K562 (cell line): ENCODE measurements at regions not wholly inside any gene's neighbourhood (a gene's known extent, or its start where the extent isn't known, plus 50 kb on each side); places are given as distances from the start of the nearest gene placed in this dataset.

ENCODE experiments used
- ATAC-seq: fragments of 200-7000 bp; cut with Tn5 transposase; 3 replicates; pipeline ENCODE4 v1.9.1; 2020; ENCODE audit warnings: moderate library complexity
- BruUV-seq: library from RNA; stranded (reverse); fragments of 400-500 nt; replicated peaks from 2 replicates; lab custom pipeline; 2021; lab: Mats Ljungman, UMichigan
- CTCF ChIA-PET: fragments of 300-600 bp; formaldehyde crosslinking; extraction: SDS; loops from one replicate; lab custom pipeline; 2021; ENCODE audit warnings: low intra/inter-chr PET ratio; lab: Yijun Ruan, JAX
- POLR2A ChIA-PET: fragments of 300-600, 350-650 bp; sonication (Branson Sonifier 250); formaldehyde crosslinking; extraction: SDS; loops from one replicate; lab custom pipeline; 2021; ENCODE audit warnings: antibody characterized with exemption, inconsistent platforms; lab: Yijun Ruan, JAX
- DNase-seq, 4 experiments: peaks; one replicate each; pipeline versions ENCODE4 v3.0.0 to v3.0.0-alpha.2; 2011 to 2018; ENCODE audit warnings: low spot score in 3 of 4, mixed read lengths in 3 of 4; ENCODE audit errors: extremely low read depth in 1 of 4
- FAIRE-seq: peaks from 2 replicates; lab custom pipeline; 2011; peaks lifted over from hg19 to GRCh38; lab: Jason Lieb, UNC
- H2AFZ ChIP-seq: 2 replicates; pipeline ENCODE4 v1.6.0; 2011; ENCODE audit warnings: low read depth, low read length, control low read depth, inconsistent platforms
- H3K27ac ChIP-seq: fragments of 200-600 bp; 3 replicates; pipeline ENCODE4 v1.8.0; 2011; ENCODE audit warnings: low read depth, mild to moderate bottlenecking, control low read depth, inconsistent platforms, low read length, moderate library complexity, mixed read lengths; ENCODE audit errors: extremely low read depth
- H3K27me3 ChIP-seq, 2 experiments: fragments of 300-600 bp in 1 of 2; 2 replicates in 1 of 2; 3 replicates in 1 of 2; pipeline versions ENCODE4 v1.6.0 to v1.8.0; 2011; ENCODE audit warnings: inconsistent platforms in 2 of 2, low read length in 2 of 2, mild to moderate bottlenecking in 1 of 2, mixed read lengths in 1 of 2, moderate library complexity in 1 of 2; ENCODE audit not compliant: control insufficient read depth in 2 of 2, insufficient read depth in 2 of 2
- H3K36me3 ChIP-seq: fragments of 300-600 bp; 3 replicates; pipeline ENCODE4 v1.8.0; 2011; ENCODE audit warnings: mild to moderate bottlenecking, low read length, inconsistent platforms; ENCODE audit not compliant: control insufficient read depth, insufficient read depth
- H3K4me1 ChIP-seq, 2 experiments: fragments of 200-600 bp in 1 of 2; replicated peaks in 1 of 2; 2 replicates in 1 of 2; 3 replicates in 1 of 2; pipeline versions ENCODE4 v1.5.1 to v1.8.0; 2011; ENCODE audit warnings: inconsistent platforms in 2 of 2, low read length in 2 of 2, mild to moderate bottlenecking in 1 of 2, mixed read lengths in 1 of 2, moderate library complexity in 1 of 2; ENCODE audit not compliant: control insufficient read depth in 2 of 2, insufficient read depth in 2 of 2
- H3K4me2 ChIP-seq: 2 replicates; pipeline ENCODE4 v1.6.1; 2011; ENCODE audit warnings: low read length, control low read depth, inconsistent platforms, mixed read lengths; ENCODE audit not compliant: insufficient read depth
- H3K4me3 ChIP-seq: fragments of 200-600 bp; sonication (generic), shearing (Covaris generic); 2 replicates; pipeline ENCODE4 v1.5.1; 2016; ENCODE audit warnings: control low read depth, inconsistent platforms
- H3K79me2 ChIP-seq: fragments of 200-600 bp; 3 replicates; pipeline ENCODE4 v1.8.0; 2011; ENCODE audit warnings: low read length, inconsistent platforms; ENCODE audit not compliant: control insufficient read depth, insufficient read depth
- H3K9ac ChIP-seq, 2 experiments: 2 replicates each; pipeline versions ENCODE4 v1.6.0 to v1.6.1; 2011; ENCODE audit warnings: low read depth in 2 of 2, low read length in 2 of 2, control low read depth in 1 of 2, inconsistent platforms in 1 of 2, mild to moderate bottlenecking in 1 of 2, mixed read lengths in 1 of 2; ENCODE audit not compliant: insufficient read depth in 1 of 2
- H3K9me1 ChIP-seq: one replicate; pipeline ENCODE4 v1.6.0; 2011; ENCODE audit warnings: inconsistent platforms, mild to moderate bottlenecking, low read length, moderate library complexity; ENCODE audit not compliant: control insufficient read depth, insufficient read depth
- H3K9me3 ChIP-seq: replicated peaks from 2 replicates; pipeline ENCODE4 v1.5.1; 2011; ENCODE audit warnings: low read depth, low read length, inconsistent platforms; ENCODE audit not compliant: control insufficient read depth, insufficient read depth
- H4K20me1 ChIP-seq: replicated peaks from 2 replicates; pipeline ENCODE4 v1.6.1; 2011; ENCODE audit warnings: low read length, inconsistent platforms, mixed read lengths; ENCODE audit not compliant: control insufficient read depth, insufficient read depth
- GATAD2B ChIP-seq: fragments of 450-650 bp; IDR thresholded peaks from 2 replicates; pipeline ENCODE4 v1.6.1; 2017; ENCODE audit warnings: mild to moderate bottlenecking, borderline replicate concordance
- KAT2B ChIP-seq: IDR thresholded peaks from one replicate; pipeline ENCODE4 v1.6.1; 2012; ENCODE audit warnings: low read depth, mild to moderate bottlenecking, control low read depth, inconsistent platforms, low read length, moderate library complexity
- KHSRP ChIP-seq: fragments of 450-650 bp; IDR thresholded peaks from 2 replicates; pipeline ENCODE4 v1.6.1; 2017
- MBD2 ChIP-seq: sonication (generic); IDR thresholded peaks from 2 replicates; pipeline ENCODE4 v1.6.1; 2016; ENCODE audit warnings: low read depth, borderline replicate concordance
- MNT ChIP-seq, 2 experiments: fragments of 450-650 bp; conservative IDR thresholded peaks; 2 replicates each; pipeline ENCODE4 v1.6.1; 2017; ENCODE audit warnings: mild to moderate bottlenecking in 2 of 2, moderate library complexity in 2 of 2
- NRF1 ChIP-seq, 2 experiments: fragments of 450-650 bp; IDR thresholded peaks in 1 of 2; conservative IDR thresholded peaks in 1 of 2; 2 replicates each; pipeline ENCODE4 v1.6.1; 2014; ENCODE audit warnings: mild to moderate bottlenecking in 2 of 2
- RBBP5 ChIP-seq: fragments of 200-600 bp; sonication (generic); IDR thresholded peaks from 2 replicates; pipeline ENCODE4 v1.6.1; 2012; ENCODE audit warnings: borderline replicate concordance, mild to moderate bottlenecking, low read length, control low read depth, inconsistent platforms; ENCODE audit not compliant: insufficient read depth, poor library complexity, severe bottlenecking
- RUNX1 ChIP-seq: sonication (generic); IDR thresholded peaks from 2 replicates; pipeline ENCODE4 v1.6.1; 2016; ENCODE audit warnings: antibody characterized with exemption, low read depth
- TCFL5 ChIP-seq: fragments of 250-450 bp; sonication (Bioruptor Pico); conservative IDR thresholded peaks from 2 replicates; pipeline ENCODE4 v1.6.1; 2021; ENCODE audit warnings: mild to moderate bottlenecking, moderate library complexity, matching md5 sums
- YY1 ChIP-seq, 3 experiments: IDR thresholded peaks; 2 replicates each; pipeline ENCODE4 v1.6.1; 2011; ENCODE audit warnings: low read length in 2 of 3, mild to moderate bottlenecking in 2 of 3, moderate library complexity in 2 of 3, borderline replicate concordance in 1 of 3, control low read depth in 1 of 3, low read depth in 1 of 3; ENCODE audit not compliant: insufficient read depth in 3 of 3, insufficient replicate concordance in 2 of 3, control insufficient read depth in 1 of 3, insufficient read length in 1 of 3; ENCODE audit errors: extremely low read depth in 1 of 3
- WGBS: fragments of 100-300 bp; shearing (Covaris generic); methylation state at CpG from one replicate; pipeline ENCODE4 v1.1.6; 2016; ENCODE audit warnings: low coverage, mixed read lengths; ENCODE audit not compliant: insufficient coverage; ENCODE audit errors: missing lambda C conversion rate; 5-methylcytosine and 5-hydroxymethylcytosine counted together
- in situ Hi-C: fragments of 300-500 bp; cut with MboI; formaldehyde crosslinking; loops from 4 replicates; pipeline ENCODE4 v1.15.0; 2018; ENCODE audit warnings: inconsistent platforms, mixed read lengths
- intact Hi-C: fragments of 100-400 bp; cut with micrococcal nuclease; formaldehyde crosslinking; loops from 2 replicates; pipeline ENCODE4 v1.14.2; 2022

GRCh38 chr13:73551736-73552135 lies 492.9 kb downstream of the KLF5 start:
- Histone ChIP-seq H3K4me1 (no peaks in the 10 kb centered on the region), H3K27me3 (no peaks in the 10 kb centered on the region), H3K27ac (no peak overlapping the region), H3K9ac (no peak overlapping the region), H3K4me3 (no peak overlapping the region), H3K9me3 (no peaks in the 10 kb centered on the region), H3K9me1 (no peaks in the 10 kb centered on the region), H4K20me1 (no peaks in the 10 kb centered on the region), H3K4me2 (no peak overlapping the region), H2AFZ (no peak overlapping the region), H3K36me3 (no peaks in the 10 kb centered on the region), H3K79me2 (no peaks in the 10 kb centered on the region)
- FAIRE-seq (no peak), DNase-seq (no peak), ATAC-seq (no peak)
- BruUV-seq = no TSS peak
- intact Hi-C loops = no loop called here
- in situ Hi-C loops = no loop called here
- TF ChIP-seq TCFL5 (CRISPR knock-in tag) = no peak
- no peak for TF ChIP-seq MNT (conservative IDR thresholded peaks at IDR 0.05)
- no peak for TF ChIP-seq YY1 (IDR thresholded peaks at IDR 0.05; ENCODE audit: borderline replicate concordance in 1 of 3, control insufficient read depth in 1 of 3, extremely low read depth in 1 of 3, insufficient read depth in 3 of 3, insufficient read length in 1 of 3, insufficient replicate concordance in 2 of 3, low read depth in 1 of 3, low read length in 2 of 3)
- no peak for TF ChIP-seq KHSRP
- no peak for TF ChIP-seq GATAD2B
- no peak for TF ChIP-seq KAT2B
- no peak for TF ChIP-seq NRF1 (conservative IDR thresholded peaks at IDR 0.05 in 1 of 2, IDR thresholded peaks at IDR 0.05 in 1 of 2)
- TF ChIP-seq RBBP5 = no peak
- TF ChIP-seq RUNX1 = no peak
- TF ChIP-seq MBD2 = no peak
- ChIA-PET POLR2A (no interaction called here), CTCF (no interaction called here)
- 5% methylated on average over 2 of the region's 2 CpGs for WGBS
